ENCODE measurements at regions not wholly inside any gene's neighbourhood (a gene's known extent, or its start where the extent isn't known, plus 50 kb on each side); places are given as distances from the start of the nearest gene placed in this dataset.

DNA sequence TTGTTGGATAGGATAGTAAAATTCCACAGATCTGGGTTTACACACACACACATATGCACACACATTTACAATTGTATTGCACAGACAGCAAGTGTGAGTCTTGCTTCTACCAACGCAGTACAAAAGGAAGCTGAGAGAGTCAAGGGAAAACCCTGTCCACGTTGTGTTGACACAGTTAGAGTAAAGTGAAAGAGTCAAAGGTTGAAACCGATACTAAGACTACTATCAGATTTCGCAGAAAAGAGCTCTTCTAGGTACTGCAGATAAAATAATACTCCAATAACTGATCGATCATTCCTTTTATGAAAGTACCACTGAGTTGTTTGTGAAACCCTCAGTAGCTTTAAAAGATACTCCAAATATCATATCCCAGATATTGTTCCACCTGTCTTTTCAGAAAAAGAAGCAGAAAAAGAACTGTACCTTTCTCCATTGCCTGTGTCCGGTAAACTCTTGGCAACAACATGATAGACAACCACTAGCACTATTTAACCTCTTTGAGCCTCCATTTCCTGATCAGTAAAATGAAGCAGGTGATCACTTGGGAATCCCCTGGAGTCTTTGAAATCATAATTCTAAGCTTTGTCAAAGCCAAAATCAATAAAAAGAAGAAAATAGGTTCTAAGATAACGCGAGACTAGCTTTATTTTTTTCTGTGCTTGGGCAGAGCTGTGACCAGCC is 224.6 kb upstream of the FOXN3 start:
- no peak overlapping the region for H3K4me3 ChIP-seq (ENCODE audit: low read depth, low read length)
- TF ChIP-seq, protein P1, sequence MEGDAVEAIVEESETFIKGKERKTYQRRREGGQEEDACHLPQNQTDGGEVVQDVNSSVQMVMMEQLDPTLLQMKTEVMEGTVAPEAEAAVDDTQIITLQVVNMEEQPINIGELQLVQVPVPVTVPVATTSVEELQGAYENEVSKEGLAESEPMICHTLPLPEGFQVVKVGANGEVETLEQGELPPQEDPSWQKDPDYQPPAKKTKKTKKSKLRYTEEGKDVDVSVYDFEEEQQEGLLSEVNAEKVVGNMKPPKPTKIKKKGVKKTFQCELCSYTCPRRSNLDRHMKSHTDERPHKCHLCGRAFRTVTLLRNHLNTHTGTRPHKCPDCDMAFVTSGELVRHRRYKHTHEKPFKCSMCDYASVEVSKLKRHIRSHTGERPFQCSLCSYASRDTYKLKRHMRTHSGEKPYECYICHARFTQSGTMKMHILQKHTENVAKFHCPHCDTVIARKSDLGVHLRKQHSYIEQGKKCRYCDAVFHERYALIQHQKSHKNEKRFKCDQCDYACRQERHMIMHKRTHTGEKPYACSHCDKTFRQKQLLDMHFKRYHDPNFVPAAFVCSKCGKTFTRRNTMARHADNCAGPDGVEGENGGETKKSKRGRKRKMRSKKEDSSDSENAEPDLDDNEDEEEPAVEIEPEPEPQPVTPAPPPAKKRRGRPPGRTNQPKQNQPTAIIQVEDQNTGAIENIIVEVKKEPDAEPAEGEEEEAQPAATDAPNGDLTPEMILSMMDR (conservative IDR thresholded peaks at IDR 0.05; ENCODE audit: low read depth, low read length): no peak
- DNase-seq (ENCODE audit: low read depth): no peak

DNA sequence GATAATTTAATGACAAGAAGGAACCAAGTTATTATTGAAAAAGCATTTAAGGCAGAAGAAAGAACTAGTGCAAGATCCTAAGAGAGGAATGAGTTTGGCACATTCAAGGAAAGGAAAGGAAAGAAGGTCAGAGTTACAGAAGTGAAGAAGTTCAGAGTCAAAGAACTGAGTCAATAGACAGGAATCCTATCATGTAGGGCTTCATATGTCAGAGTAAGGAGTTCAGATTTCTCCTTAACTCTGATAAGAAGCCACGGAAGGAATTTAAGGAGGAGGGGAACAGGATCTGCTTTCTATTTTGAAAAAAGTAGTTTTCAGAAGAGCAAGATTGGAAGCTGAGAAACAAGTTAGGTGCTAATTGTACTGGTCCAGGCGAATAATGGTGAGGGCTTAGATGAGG is 223.1 kb upstream of the FOXN3 start:
- DNase-seq (ENCODE audit: low read depth): no peak
- TF ChIP-seq, protein P1 (conservative IDR thresholded peaks at IDR 0.05; ENCODE audit: low read depth, low read length): no peak

DNA sequence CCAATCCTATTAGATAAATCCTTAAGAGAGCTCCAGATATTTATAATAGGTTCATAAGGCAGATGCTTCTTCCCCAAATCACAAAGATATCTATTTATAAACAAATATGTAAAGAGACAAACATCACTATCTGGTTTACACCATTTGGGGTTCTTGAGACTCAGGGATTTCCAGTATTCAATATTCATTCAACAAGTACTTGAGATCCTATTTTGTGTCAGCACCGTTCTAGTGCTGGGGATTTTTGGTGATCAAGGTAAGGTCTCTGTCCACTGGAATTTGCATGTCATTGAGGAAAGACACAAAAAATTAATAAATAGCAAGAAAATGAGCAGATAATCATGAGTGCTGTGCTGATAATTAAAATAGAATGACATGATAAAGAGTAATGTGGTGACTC is 222.7 kb upstream of the FOXN3 start:
- DNase-seq (ENCODE audit: low read depth): no peak
- H3K4me3 ChIP-seq (ENCODE audit: low read depth, low read length): no peak overlapping the region
- TF ChIP-seq, protein P1 (conservative IDR thresholded peaks at IDR 0.05; ENCODE audit: low read depth, low read length): no peak

More for the DNA sequence above, 223.1 kb upstream of the FOXN3 start:
- no peak overlapping the region for H3K4me3 ChIP-seq (ENCODE audit: low read depth, low read length)

DNA sequence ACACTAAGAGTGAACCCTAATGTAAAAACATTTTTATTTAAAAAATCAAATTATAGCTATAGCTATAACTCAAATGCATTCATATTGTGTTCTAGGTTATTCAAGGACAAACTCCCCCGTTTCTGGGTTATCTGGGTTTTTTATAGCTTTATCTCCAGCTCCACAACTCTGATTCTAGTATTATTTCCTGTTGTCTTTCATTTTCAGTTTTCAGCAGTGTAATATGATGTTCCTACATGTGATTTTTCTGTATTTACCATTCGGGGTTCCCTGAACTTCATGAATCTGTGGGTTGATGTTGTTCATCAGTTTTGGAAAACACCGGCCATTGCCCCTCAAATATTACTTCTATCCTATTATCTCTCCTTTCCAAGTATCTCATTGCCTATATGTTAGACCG is 221.9 kb upstream of the FOXN3 start:
- no peak for DNase-seq (ENCODE audit: low read depth)
- TF ChIP-seq, protein P1 (conservative IDR thresholded peaks at IDR 0.05; ENCODE audit: low read depth, low read length): no peak
- H3K4me3 ChIP-seq (ENCODE audit: low read depth, low read length): no peak overlapping the region

DNA sequence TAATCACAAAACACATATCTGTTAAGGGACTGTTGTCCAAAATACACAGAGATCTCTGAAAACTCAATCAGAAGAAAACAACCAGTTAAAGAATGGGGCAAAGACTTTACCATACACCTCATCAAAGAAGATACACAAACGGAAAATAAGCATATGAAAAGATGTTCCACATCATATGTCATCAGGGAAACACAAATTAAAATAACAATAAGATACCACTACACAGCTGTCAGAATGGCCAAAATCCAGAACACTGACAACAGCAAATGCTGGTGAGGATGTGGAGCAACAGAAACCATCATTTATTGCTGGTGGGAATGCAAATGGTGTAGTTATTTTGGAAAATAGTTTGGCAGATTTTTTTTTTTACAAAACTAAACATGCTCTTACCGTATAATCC is 220.5 kb upstream of the FOXN3 start:
- H3K4me3 ChIP-seq (ENCODE audit: low read depth, low read length): no peak overlapping the region
- no peak for DNase-seq (ENCODE audit: low read depth)
- TF ChIP-seq, protein P1 (conservative IDR thresholded peaks at IDR 0.05; ENCODE audit: low read depth, low read length): no peak

DNA sequence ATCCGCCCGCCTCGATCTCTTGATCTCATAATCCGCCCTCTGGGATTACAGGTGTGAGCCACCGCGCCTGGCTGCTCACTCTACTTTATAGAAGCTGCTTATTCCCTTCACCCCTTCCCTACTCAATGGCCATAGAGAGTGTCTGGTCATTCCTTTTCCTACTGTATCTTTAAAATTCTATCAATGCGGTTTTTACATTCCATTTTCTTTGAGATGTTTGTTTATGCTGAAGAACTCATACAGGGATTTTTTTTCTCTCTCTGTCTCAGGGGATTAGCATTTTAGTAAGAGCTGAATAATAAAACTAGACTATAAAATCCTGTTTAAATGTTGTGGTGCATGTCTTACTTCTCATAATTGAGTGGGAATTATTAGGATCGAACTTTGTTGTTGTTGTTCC is 218.6 kb upstream of the FOXN3 start:
- no peak for DNase-seq (ENCODE audit: low read depth)
- TF ChIP-seq, protein P1 (conservative IDR thresholded peaks at IDR 0.05; ENCODE audit: low read depth, low read length): no peak
- no peak overlapping the region for H3K4me3 ChIP-seq (ENCODE audit: low read depth, low read length)

DNA sequence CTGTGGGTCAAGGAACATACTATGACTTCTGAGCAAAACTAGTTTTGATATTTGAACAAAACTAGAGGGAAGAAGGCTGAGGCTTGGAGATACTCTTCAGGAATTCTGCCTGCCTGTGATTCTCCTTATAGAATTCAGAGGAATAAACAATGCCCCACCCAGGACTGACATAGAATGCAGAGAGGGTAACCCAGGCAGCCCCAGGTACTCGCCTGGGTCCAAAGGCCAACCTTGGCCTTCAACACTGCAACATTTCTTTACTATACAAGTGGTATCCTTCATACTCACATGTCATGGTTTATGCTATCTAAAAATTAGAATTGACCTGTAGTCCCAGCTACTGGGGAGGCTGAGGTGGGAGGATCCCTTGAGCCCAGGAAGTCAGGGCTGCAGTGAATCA is 217.0 kb upstream of the FOXN3 start:
- TF ChIP-seq, protein P1 (conservative IDR thresholded peaks at IDR 0.05; ENCODE audit: low read depth, low read length): no peak
- DNase-seq (ENCODE audit: low read depth): no peak
- no peak overlapping the region for H3K4me3 ChIP-seq (ENCODE audit: low read depth, low read length)
